Thoracic aorta (tissue), 2 donors: ENCODE measurements at regions not wholly inside any gene's neighbourhood (a gene's known extent, or its start where the extent isn't known, plus 50 kb on each side); places are given as distances from the start of the nearest gene placed in this dataset.

Source experiments
- ATAC-seq: fragments of 150-250 bp; one replicate; pipeline ENCODE4 v1.8.0; 2017; ENCODE audit warnings: low read depth; ENCODE audit not compliant: insufficient number of reproducible peaks, low FRiP score
- DNase-seq: peaks from one replicate; pipeline ENCODE4 v3.0.0-alpha.2; 2020; ENCODE audit warnings: low spot score
- H3K27ac ChIP-seq, 2 donors: fragments of 200-600 bp; sonication (generic); 1 replicate in 1 of 2; 2 replicates in 1 of 2; pipeline ENCODE4 v1.5.1; 2016; ENCODE audit warnings: mild to moderate bottlenecking in 2 of 2, moderate library complexity in 2 of 2
- H3K27me3 ChIP-seq: fragments of 200-600 bp; sonication (generic); replicated peaks from 2 replicates; pipeline ENCODE4 v1.6.0; 2016; ENCODE audit warnings: mild to moderate bottlenecking; ENCODE audit not compliant: insufficient read depth
- H3K36me3 ChIP-seq: fragments of 200-600 bp; sonication (generic); one replicate; pipeline ENCODE4 v1.5.1; 2016
- H3K4me1 ChIP-seq, 2 donors: fragments of 200-600 bp; sonication (generic); 1 replicate in 1 of 2; 2 replicates in 1 of 2; pipeline versions ENCODE4 v1.5.1 to v1.6.0; 2016; ENCODE audit warnings: low read depth in 2 of 2, mild to moderate bottlenecking in 1 of 2; ENCODE audit not compliant: control insufficient read depth in 1 of 2
- H3K4me3 ChIP-seq: fragments of 200-600 bp; sonication (generic); 2 replicates; pipeline ENCODE4 v1.5.1; 2016; ENCODE audit warnings: mild to moderate bottlenecking
- H3K9me3 ChIP-seq: fragments of 200-600 bp; sonication (generic); 2 replicates; pipeline ENCODE4 v1.5.1; 2016
- CTCF ChIP-seq: fragments of 200-600 bp; sonication (generic); IDR thresholded peaks from one replicate; pipeline ENCODE4 v1.5.1; 2019; ENCODE audit warnings: antibody characterized with exemption

GRCh38 chr1:90557706-90558105 lies 159.4 kb downstream of the BARHL2 start:
- Histone ChIP-seq H3K4me3 (no peak overlapping the region), H3K9me3 (no peaks in the 10 kb centered on the region), H3K27me3 (no peaks in the 10 kb centered on the region), H3K36me3 (no peaks in the 10 kb centered on the region), H3K27ac (no peak overlapping the region), H3K4me1 (peaks cover 11 to 14% of the 10 kb centered on the region in 2 donors)
- TF ChIP-seq CTCF = no peak
- ATAC-seq (no peak), DNase-seq (no peak)

- no peak for ATAC-seq
- Histone ChIP-seq H3K27me3 (no peaks in the 10 kb centered on the region), H3K4me1 (no peaks in the 10 kb centered on the region), H3K4me3 (no peak overlapping the region), H3K9me3 (no peaks in the 10 kb centered on the region), H3K36me3 (no peaks in the 10 kb centered on the region), H3K27ac (no peak overlapping the region)
- no peak for TF ChIP-seq CTCF
- no peak for DNase-seq
These were observed 166.3 kb downstream of the BARHL2 start for GRCh38 chr1:90550626-90551406.

GRCh38 chr1:90544356-90544755 lies 172.7 kb downstream of the BARHL2 start:
- H3K9me3 ChIP-seq = no peaks in the 10 kb centered on the region
- no peak overlapping the region for H3K27ac ChIP-seq
- no peaks in the 10 kb centered on the region for H3K4me1 ChIP-seq
- DNase-seq (no peak), ATAC-seq (no peak)
- H3K4me3 ChIP-seq = no peak overlapping the region
- no peak for TF ChIP-seq CTCF
- no peaks in the 10 kb centered on the region for H3K27me3 ChIP-seq
- H3K36me3 ChIP-seq = no peaks in the 10 kb centered on the region

GRCh38 chr1:90537606-90538362 lies 179.3 kb downstream of the BARHL2 start:
- H3K9me3 ChIP-seq = no peaks in the 10 kb centered on the region
- no peaks in the 10 kb centered on the region for H3K36me3 ChIP-seq
- H3K4me1 ChIP-seq = no peaks in the 10 kb centered on the region
- H3K27me3 ChIP-seq = no peaks in the 10 kb centered on the region
- H3K27ac ChIP-seq = no peak overlapping the region
- ATAC-seq (no peak), DNase-seq (no peak)
- no peak overlapping the region for H3K4me3 ChIP-seq
- TF ChIP-seq CTCF = no peak

GRCh38 chr1:90534663-90535295 lies 182.3 kb downstream of the BARHL2 start:
- Histone ChIP-seq H3K4me3 (no peak overlapping the region), H3K27ac (no peak overlapping the region), H3K4me1 (no peaks in the 10 kb centered on the region), H3K27me3 (no peaks in the 10 kb centered on the region), H3K36me3 (no peaks in the 10 kb centered on the region), H3K9me3 (no peaks in the 10 kb centered on the region)
- DNase-seq (no peak), ATAC-seq (no peak)
- no peak for TF ChIP-seq CTCF
